ENCODE measurements at regions not wholly inside any gene's neighbourhood (a gene's known extent, or its start where the extent isn't known, plus 50 kb on each side); places are given as distances from the start of the nearest gene placed in this dataset.

DNA sequence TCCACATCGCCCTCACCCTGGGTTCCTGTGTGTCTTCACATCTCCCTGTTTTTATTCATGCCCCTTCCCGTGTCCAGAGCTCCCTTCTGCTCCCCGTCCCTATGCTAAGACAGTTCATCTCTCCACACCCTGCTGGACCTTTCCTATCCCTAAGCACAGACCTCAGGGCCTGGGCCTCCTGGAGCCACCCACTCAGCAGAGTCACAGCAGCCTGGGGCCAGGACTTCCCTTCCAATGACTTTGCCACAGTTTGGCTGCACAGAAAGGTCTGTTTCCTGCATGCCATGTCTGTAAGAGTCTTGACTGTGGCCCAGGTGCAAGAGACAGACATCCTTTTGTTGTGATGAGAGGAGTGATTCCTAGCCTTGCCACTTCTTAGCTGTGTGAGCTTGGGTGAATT is 470.7 kb downstream of the TSHZ3 start:
- H3K4me1 Mint-ChIP-seq, result peaks cover 4% of the 10 kb centered on the region
- TF ChIP-seq, protein P1, sequence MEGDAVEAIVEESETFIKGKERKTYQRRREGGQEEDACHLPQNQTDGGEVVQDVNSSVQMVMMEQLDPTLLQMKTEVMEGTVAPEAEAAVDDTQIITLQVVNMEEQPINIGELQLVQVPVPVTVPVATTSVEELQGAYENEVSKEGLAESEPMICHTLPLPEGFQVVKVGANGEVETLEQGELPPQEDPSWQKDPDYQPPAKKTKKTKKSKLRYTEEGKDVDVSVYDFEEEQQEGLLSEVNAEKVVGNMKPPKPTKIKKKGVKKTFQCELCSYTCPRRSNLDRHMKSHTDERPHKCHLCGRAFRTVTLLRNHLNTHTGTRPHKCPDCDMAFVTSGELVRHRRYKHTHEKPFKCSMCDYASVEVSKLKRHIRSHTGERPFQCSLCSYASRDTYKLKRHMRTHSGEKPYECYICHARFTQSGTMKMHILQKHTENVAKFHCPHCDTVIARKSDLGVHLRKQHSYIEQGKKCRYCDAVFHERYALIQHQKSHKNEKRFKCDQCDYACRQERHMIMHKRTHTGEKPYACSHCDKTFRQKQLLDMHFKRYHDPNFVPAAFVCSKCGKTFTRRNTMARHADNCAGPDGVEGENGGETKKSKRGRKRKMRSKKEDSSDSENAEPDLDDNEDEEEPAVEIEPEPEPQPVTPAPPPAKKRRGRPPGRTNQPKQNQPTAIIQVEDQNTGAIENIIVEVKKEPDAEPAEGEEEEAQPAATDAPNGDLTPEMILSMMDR (IDR thresholded peaks at IDR 0.05; ENCODE audit: unreplicated experiment), result no peak
- H3K36me3 Mint-ChIP-seq, result no peaks in the 10 kb centered on the region
- H3K4me3 Mint-ChIP-seq, result no peak overlapping the region
- H3K27me3 Mint-ChIP-seq (ENCODE audit: low read depth), result peaks cover 35% of the 10 kb centered on the region
- no peaks in the 10 kb centered on the region for H3K9me3 Mint-ChIP-seq
- no peak overlapping the region for H3K27ac Mint-ChIP-seq
- DNase-seq (ENCODE audit: low spot score in 2 of 2, unreplicated experiment in 2 of 2), result peak in 1 of 2 experiments; percentile 31

DNA sequence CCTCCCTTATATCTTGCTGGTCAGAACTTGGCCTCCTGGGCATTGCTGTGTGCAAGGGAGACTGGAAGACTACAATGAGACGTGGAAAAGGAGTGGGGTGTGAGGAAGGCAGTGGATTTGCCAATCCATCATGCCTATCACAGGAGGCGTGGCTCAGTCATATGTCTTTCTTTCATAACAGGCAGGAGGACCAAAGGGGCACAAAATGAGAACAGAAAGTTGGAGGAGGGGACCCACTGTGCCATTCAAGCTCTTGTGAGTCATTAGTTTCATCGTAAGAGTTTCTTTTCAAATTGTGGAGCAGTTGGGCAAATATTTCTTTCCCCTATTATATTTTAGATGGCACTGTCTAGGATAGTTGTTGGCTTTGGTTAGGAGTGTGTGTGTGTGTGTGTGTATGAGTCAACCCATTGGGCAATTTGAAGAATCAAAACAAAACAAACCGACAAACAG is 471.5 kb downstream of the TSHZ3 start:
- TF ChIP-seq, protein P1 (IDR thresholded peaks at IDR 0.05; ENCODE audit: unreplicated experiment), result no peak
- Mint-ChIP-seq H3K9me3 (no peaks in the 10 kb centered on the region), H3K27ac (no peak overlapping the region), H3K4me3 (no peak overlapping the region), H3K27me3 (ENCODE audit: low read depth) (peaks cover 38% of the 10 kb centered on the region), H3K36me3 (no peaks in the 10 kb centered on the region), H3K4me1 (peaks cover 4% of the 10 kb centered on the region)
- no peak for DNase-seq (ENCODE audit: low spot score in 2 of 2, unreplicated experiment in 2 of 2)

DNA sequence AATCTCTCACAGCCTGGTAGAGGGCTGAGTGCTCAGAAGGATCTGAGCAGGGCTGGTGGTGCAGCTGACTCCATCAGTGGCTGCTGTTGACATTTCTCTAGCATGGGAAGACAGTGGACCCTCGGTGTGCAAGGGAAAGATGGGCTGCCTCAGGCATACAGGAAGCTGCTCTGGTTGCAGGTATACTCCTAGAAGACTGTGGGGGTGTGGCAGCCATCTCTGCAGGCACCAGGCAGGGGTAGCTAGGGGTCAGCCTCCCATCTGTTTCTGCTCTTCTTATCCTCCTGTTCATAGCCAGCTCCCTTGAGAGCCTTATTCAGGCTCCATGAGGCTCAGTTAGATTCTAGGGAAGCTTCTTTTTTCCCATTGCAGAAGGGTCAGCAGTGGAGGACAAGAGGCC is 475.5 kb downstream of the TSHZ3 start:
- no peak overlapping the region for H3K4me3 Mint-ChIP-seq
- peak in 1 of 2 experiments; percentile 33 for DNase-seq (ENCODE audit: low spot score in 2 of 2, unreplicated experiment in 2 of 2)

DNA sequence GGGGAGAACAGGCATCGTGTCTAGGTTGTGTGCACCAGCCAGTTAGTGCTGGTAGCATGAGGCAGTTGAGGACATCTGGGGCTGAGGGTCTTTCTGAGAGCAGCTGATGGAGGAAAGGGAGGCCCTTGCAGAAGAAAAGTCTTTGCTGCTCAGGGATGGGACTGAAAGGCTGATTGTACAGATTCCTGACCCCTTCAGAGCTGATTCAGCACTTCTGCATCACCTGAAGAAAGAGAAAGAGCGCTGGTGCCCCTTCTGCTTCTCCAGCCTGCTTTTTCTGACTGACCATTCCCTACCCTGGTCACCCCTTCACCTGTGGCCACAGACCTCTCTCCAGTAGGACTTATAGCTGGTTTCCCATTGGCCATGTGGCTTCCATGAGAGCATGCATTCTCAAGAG is 476.2 kb downstream of the TSHZ3 start:
- peaks cover 14% of the 10 kb centered on the region for H3K4me1 Mint-ChIP-seq
- H3K4me3 Mint-ChIP-seq, result no peak overlapping the region
- H3K9me3 Mint-ChIP-seq, result peaks cover 3% of the 10 kb centered on the region
- peaks cover 37% of the 10 kb centered on the region for H3K27me3 Mint-ChIP-seq (ENCODE audit: low read depth)
- H3K36me3 Mint-ChIP-seq, result no peaks in the 10 kb centered on the region
- TF ChIP-seq, protein P1 (IDR thresholded peaks at IDR 0.05; ENCODE audit: unreplicated experiment), result no peak
- DNase-seq (ENCODE audit: low spot score in 2 of 2, unreplicated experiment in 2 of 2), result peak in 1 of 2 experiments; percentile 20
- H3K27ac Mint-ChIP-seq, result no peak overlapping the region

More for the DNA sequence above, 475.5 kb downstream of the TSHZ3 start:
- H3K36me3 Mint-ChIP-seq, result no peaks in the 10 kb centered on the region
- TF ChIP-seq, protein P1 (IDR thresholded peaks at IDR 0.05; ENCODE audit: unreplicated experiment), result no peak
- no peaks in the 10 kb centered on the region for H3K9me3 Mint-ChIP-seq
- H3K4me1 Mint-ChIP-seq, result peaks cover 14% of the 10 kb centered on the region
- peaks cover 40% of the 10 kb centered on the region for H3K27me3 Mint-ChIP-seq (ENCODE audit: low read depth)
- H3K27ac Mint-ChIP-seq, result no peak overlapping the region

DNA sequence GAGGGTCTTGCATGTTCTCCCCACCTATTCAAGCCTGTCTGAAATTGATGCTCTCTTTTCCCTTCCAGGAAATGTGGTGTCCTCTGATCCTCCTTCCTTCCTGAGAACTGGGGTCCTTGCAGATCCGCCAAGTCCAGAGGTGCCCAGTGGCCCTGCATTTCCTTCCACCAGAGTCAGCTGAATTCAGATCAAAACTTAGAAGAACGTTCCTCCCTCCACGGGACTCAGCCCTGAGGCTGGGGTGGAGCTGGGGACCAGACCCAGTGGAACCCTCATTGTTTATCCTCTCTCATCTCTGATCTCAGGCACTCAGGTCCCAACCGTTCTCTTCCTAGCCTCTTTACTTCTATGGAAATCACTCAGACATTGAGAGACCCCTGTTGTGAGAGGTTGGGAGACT is 477.3 kb downstream of the TSHZ3 start:
- H3K27ac Mint-ChIP-seq, result no peak overlapping the region
- H3K36me3 Mint-ChIP-seq, result no peaks in the 10 kb centered on the region
- DNase-seq (ENCODE audit: low spot score in 2 of 2, unreplicated experiment in 2 of 2), result no peak
- peaks cover 33% of the 10 kb centered on the region for H3K27me3 Mint-ChIP-seq (ENCODE audit: low read depth)
- peaks cover 14% of the 10 kb centered on the region for H3K4me1 Mint-ChIP-seq
- peaks cover 13% of the 10 kb centered on the region for H3K9me3 Mint-ChIP-seq
- TF ChIP-seq, protein P1 (IDR thresholded peaks at IDR 0.05; ENCODE audit: unreplicated experiment), result no peak
- no peak overlapping the region for H3K4me3 Mint-ChIP-seq

DNA sequence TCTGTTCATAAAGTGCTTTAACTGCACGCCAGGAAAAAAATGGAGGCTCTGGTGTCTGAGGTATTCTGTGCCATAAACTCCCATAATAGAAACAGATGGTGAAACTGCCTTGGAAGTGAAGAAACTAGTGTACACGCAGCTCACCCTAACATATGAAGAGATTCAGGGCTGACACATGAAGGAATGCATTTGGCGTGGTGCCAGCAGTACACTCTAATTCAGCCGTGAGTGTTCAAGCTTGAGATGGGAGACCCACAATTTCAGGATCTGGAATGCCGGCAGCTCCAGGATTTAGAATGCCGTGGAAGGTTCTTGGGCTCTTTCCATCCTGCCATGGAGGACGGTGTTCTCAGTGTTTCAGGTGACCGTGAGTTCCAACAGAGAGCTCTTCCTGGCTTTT is 478.4 kb downstream of the TSHZ3 start:
- Mint-ChIP-seq H3K27me3 (ENCODE audit: low read depth) (peaks cover 29% of the 10 kb centered on the region), H3K9me3 (peaks cover 14% of the 10 kb centered on the region), H3K4me1 (peaks cover 14% of the 10 kb centered on the region), H3K4me3 (no peak overlapping the region), H3K27ac (peak overlapping the region; percentile 20), H3K36me3 (no peaks in the 10 kb centered on the region)
- TF ChIP-seq, protein P1 (IDR thresholded peaks at IDR 0.05; ENCODE audit: unreplicated experiment), result no peak
- peak; percentile 50 to 67 for DNase-seq (ENCODE audit: low spot score in 2 of 2, unreplicated experiment in 2 of 2)

All from mesothelial cell of epicardium (in vitro differentiated cells).